AG09309 (cell line): ENCODE measurements at regions not wholly inside any gene's neighbourhood (a gene's known extent, or its start where the extent isn't known, plus 50 kb on each side); places are given as distances from the start of the nearest gene placed in this dataset.

Experiments
- DNase-seq: peaks from one replicate; pipeline ENCODE4 v3.0.0-alpha.2; 2010; ENCODE audit warnings: low read depth
- H3K4me3 ChIP-seq: 2 replicates; pipeline ENCODE4 v1.5.1; 2011; ENCODE audit warnings: mild to moderate bottlenecking, low read depth, low read length, moderate library complexity; ENCODE audit not compliant: control insufficient read depth
- CTCF ChIP-seq: IDR thresholded peaks from 2 replicates; pipeline ENCODE4 v1.5.1; 2011; ENCODE audit warnings: mild to moderate bottlenecking, low read depth, low read length, inconsistent platforms; ENCODE audit not compliant: insufficient read depth, control insufficient read depth; ENCODE audit errors: missing control alignments

- TF ChIP-seq CTCF, result no peak
- no peak for DNase-seq
- no peak overlapping the region for H3K4me3 ChIP-seq
Observed at GRCh38 chr4:127217586-127218229, 415.0 kb upstream of the INTU start.

GRCh38 chr4:127219232-127219631 lies 413.5 kb upstream of the INTU start:
- TF ChIP-seq CTCF, result no peak
- no peak overlapping the region for H3K4me3 ChIP-seq
- no peak for DNase-seq

GRCh38 chr4:127224556-127224955 lies 408.2 kb upstream of the INTU start:
- no peak overlapping the region for H3K4me3 ChIP-seq
- no peak for TF ChIP-seq CTCF
- DNase-seq, result no peak

- TF ChIP-seq CTCF, result no peak
- H3K4me3 ChIP-seq, result no peak overlapping the region
- no peak for DNase-seq
Observed at GRCh38 chr4:127229855-127230608, 402.7 kb upstream of the INTU start.

GRCh38 chr4:127236889-127237288 lies 395.9 kb upstream of the INTU start:
- DNase-seq, result no peak
- H3K4me3 ChIP-seq, result no peak overlapping the region
- no peak for TF ChIP-seq CTCF

- no peak for DNase-seq
- no peak for TF ChIP-seq CTCF
- no peak overlapping the region for H3K4me3 ChIP-seq
Observed at GRCh38 chr4:127237581-127237980, 395.2 kb upstream of the INTU start.

GRCh38 chr4:127238956-127239475 lies 393.7 kb upstream of the INTU start:
- TF ChIP-seq CTCF, result no peak
- DNase-seq, result no peak
- H3K4me3 ChIP-seq, result no peak overlapping the region
